ENCODE measurements at regions not wholly inside any gene's neighbourhood (a gene's known extent, or its start where the extent isn't known, plus 50 kb on each side); places are given as distances from the start of the nearest gene placed in this dataset.

GRCh38 chr9:24095246-24095645 lies 269.2 kb upstream of the ELAVL2 start:
- TF ChIP-seq POLR2AphosphoS5 (IDR thresholded peaks at IDR 0.05) (no peak), CTCF (IDR thresholded peaks at IDR 0.05; ENCODE audit: poor library complexity, severe bottlenecking) (no peak), EZH2 (IDR thresholded peaks at IDR 0.05; ENCODE audit: borderline replicate concordance, insufficient read depth, low read length, poor library complexity, severe bottlenecking) (no peak), RAD21 (conservative IDR thresholded peaks at IDR 0.05) (no peak), EP300 (conservative IDR thresholded peaks at IDR 0.05; ENCODE audit: poor library complexity, severe bottlenecking) (no peak), REST (IDR thresholded peaks at IDR 0.05; ENCODE audit: borderline replicate concordance) (no peak), MXI1 (conservative IDR thresholded peaks at IDR 0.05; ENCODE audit: poor library complexity, severe bottlenecking) (no peak)
